ENCODE measurements at regions not wholly inside any gene's neighbourhood (a gene's known extent, or its start where the extent isn't known, plus 50 kb on each side); places are given as distances from the start of the nearest gene placed in this dataset.
"Not testable (repeated sequence)": the region's sequence is repeated elsewhere in the genome, so short reads cannot be mapped to it uniquely, and the experiment has no call there.

DNA sequence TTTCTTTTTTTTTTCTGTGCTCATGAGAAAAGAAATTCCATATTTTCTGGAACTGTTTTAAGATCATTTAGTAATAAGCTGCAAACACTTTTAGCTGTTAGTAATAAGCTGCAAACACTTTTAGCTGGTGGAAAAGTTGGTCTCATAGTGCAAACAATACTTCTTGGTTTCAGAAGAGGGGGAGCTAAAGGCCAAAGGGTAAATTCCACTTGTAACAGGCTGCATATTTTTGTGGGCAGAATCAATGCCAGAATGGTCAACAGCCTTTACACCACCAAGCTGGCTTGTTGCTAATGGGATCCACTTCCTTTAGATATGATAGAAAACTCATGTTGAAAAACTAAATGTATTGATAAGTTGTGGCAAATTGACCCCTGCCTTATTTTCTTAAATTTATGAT is 356.8 kb downstream of the NR4A2 start:
- Histone ChIP-seq H3K36me3 (ENCODE audit: control insufficient read depth in 2 of 2, insufficient read depth in 1 of 2, low read length in 2 of 2) (no peaks in the 10 kb centered on the region), H3K27ac (ENCODE audit: extremely low read depth, low read depth, low read length) (no peak overlapping the region), H3K4me1 (ENCODE audit: control insufficient read depth, insufficient read depth, low read length) (no peaks in the 10 kb centered on the region), H3K4me3 (ENCODE audit: low read depth, low read length) (no peak overlapping the region), H3K9me3 (ENCODE audit: control insufficient read depth, insufficient read depth, low read depth, low read length) (no peaks in the 10 kb centered on the region)
- ChIA-PET CTCF (no interaction called here), POLR2A (no interaction called here)
- TF ChIP-seq ZNF777 (tag by site-specific recombination; IDR thresholded peaks at IDR 0.05; ENCODE audit: borderline replicate concordance), result no peak
- no peak for TF ChIP-seq YY2 (tag by site-specific recombination; IDR thresholded peaks at IDR 0.05)
- TF ChIP-seq GLIS2 (tag by site-specific recombination; IDR thresholded peaks at IDR 0.05), result no peak
- TF ChIP-seq ZFP37 (tag by site-specific recombination; IDR thresholded peaks at IDR 0.05), result no peak

DNA sequence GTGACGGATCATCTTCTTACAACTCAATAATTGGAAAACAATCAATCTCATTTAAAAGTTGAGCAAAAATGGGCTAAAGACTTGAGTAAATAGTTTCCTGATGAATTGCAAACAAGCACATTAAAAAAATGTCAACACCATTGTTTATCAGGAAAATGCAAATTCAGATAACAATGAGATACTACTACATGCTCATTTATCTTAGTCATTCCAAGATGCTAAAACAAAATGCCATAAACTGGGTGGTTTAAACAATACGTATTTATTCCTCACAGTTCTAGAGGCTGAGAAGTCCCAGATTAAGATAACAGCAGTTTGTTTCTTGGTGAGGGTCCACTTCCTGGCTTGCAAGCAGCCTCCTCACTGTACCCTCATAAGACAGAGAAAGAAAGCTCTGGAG is 359.6 kb downstream of the NR4A2 start:
- Histone ChIP-seq H3K4me1 (ENCODE audit: control insufficient read depth, insufficient read depth, low read length) (no peaks in the 10 kb centered on the region), H3K27ac (ENCODE audit: extremely low read depth, low read depth, low read length) (no peak overlapping the region), H3K4me3 (ENCODE audit: low read depth, low read length) (no peak overlapping the region), H3K36me3 (ENCODE audit: control insufficient read depth in 2 of 2, insufficient read depth in 1 of 2, low read length in 2 of 2) (no peaks in the 10 kb centered on the region), H3K9me3 (ENCODE audit: control insufficient read depth, insufficient read depth, low read depth, low read length) (no peaks in the 10 kb centered on the region)
- no peak for TF ChIP-seq ZNF23 (tag by site-specific recombination; IDR thresholded peaks at IDR 0.05; ENCODE audit: borderline replicate concordance)
- no peak for TF ChIP-seq GLI4 (tag by site-specific recombination; IDR thresholded peaks at IDR 0.05)
- no peak for TF ChIP-seq SP3 (tag by site-specific recombination; IDR thresholded peaks at IDR 0.05)
- no peak for TF ChIP-seq ZNF211 (tag by site-specific recombination; IDR thresholded peaks at IDR 0.05; ENCODE audit: low read depth)
- no peak for TF ChIP-seq ZNF423 (tag by site-specific recombination; IDR thresholded peaks at IDR 0.05)
- no peak for TF ChIP-seq ZNF768 (tag by site-specific recombination; IDR thresholded peaks at IDR 0.05)
- TF ChIP-seq ZNF221 (tag by site-specific recombination; IDR thresholded peaks at IDR 0.05; ENCODE audit: borderline replicate concordance), result no peak
- TF ChIP-seq, protein P1, sequence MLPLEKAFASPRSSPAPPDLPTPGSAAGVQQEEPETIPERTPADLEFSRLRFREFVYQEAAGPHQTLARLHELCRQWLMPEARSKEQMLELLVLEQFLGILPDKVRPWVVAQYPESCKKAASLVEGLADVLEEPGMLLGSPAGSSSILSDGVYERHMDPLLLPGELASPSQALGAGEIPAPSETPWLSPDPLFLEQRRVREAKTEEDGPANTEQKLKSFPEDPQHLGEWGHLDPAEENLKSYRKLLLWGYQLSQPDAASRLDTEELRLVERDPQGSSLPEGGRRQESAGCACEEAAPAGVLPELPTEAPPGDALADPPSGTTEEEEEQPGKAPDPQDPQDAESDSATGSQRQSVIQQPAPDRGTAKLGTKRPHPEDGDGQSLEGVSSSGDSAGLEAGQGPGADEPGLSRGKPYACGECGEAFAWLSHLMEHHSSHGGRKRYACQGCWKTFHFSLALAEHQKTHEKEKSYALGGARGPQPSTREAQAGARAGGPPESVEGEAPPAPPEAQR (tag by site-specific recombination; IDR thresholded peaks at IDR 0.05), result no peak
- no peak for TF ChIP-seq KLF16 (tag by site-specific recombination; IDR thresholded peaks at IDR 0.05)
- TF ChIP-seq, protein P2, sequence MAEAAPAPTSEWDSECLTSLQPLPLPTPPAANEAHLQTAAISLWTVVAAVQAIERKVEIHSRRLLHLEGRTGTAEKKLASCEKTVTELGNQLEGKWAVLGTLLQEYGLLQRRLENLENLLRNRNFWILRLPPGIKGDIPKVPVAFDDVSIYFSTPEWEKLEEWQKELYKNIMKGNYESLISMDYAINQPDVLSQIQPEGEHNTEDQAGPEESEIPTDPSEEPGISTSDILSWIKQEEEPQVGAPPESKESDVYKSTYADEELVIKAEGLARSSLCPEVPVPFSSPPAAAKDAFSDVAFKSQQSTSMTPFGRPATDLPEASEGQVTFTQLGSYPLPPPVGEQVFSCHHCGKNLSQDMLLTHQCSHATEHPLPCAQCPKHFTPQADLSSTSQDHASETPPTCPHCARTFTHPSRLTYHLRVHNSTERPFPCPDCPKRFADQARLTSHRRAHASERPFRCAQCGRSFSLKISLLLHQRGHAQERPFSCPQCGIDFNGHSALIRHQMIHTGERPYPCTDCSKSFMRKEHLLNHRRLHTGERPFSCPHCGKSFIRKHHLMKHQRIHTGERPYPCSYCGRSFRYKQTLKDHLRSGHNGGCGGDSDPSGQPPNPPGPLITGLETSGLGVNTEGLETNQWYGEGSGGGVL (tag by site-specific recombination; IDR thresholded peaks at IDR 0.05), result no peak
- TF ChIP-seq, protein P3, sequence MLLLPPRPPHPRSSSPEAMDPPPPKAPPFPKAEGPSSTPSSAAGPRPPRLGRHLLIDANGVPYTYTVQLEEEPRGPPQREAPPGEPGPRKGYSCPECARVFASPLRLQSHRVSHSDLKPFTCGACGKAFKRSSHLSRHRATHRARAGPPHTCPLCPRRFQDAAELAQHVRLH (tag by site-specific recombination; IDR thresholded peaks at IDR 0.05), result no peak
- TF ChIP-seq ZNF114 (tag by site-specific recombination; IDR thresholded peaks at IDR 0.05), result no peak
- TF ChIP-seq ZNF624 (tag by site-specific recombination; IDR thresholded peaks at IDR 0.05), result no peak
- no peak for TF ChIP-seq ZNF2 (tag by site-specific recombination; IDR thresholded peaks at IDR 0.05)
- TF ChIP-seq ZSCAN23 (tag by site-specific recombination; IDR thresholded peaks at IDR 0.05), result no peak
- TF ChIP-seq, protein P4, sequence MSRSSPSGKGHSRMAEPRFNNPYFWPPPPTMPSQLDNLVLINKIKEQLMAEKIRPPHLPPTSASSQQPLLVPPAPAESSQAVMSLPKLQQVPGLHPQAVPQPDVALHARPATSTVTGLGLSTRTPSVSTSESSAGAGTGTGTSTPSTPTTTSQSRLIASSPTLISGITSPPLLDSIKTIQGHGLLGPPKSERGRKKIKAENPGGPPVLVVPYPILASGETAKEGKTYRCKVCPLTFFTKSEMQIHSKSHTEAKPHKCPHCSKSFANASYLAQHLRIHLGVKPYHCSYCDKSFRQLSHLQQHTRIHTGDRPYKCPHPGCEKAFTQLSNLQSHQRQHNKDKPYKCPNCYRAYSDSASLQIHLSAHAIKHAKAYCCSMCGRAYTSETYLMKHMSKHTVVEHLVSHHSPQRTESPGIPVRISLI (tag by site-specific recombination; IDR thresholded peaks at IDR 0.05), result no peak
- no peak for TF ChIP-seq EGR2 (tag by site-specific recombination; IDR thresholded peaks at IDR 0.05; ENCODE audit: low read depth)
- CTCF ChIA-PET, result no interaction called here
- POLR2A ChIA-PET, result no interaction called here

DNA sequence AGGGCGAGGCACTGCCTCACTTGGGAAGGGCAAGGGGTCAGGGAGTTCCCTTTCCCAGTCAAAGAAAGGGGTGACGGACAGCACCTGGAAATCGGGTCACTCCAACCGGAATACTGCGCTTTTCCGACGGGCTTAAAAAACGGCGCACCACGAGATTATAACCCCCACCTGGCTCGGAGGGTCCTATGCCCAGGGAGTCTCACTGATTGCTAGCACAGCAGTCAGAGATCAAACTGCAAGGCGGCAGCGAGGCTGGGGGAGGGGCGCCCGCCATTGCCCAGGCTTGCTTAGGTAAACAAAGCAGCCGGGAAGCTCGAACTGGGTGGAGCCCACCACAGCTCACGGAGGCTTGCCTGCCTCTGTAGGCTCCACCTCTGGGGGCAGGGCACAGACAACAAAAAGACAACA is 366.5 kb downstream of the NR4A2 start:
- H3K4me1 ChIP-seq (ENCODE audit: control insufficient read depth, insufficient read depth, low read length); POLR2A ChIA-PET; H3K27ac ChIP-seq (ENCODE audit: extremely low read depth, low read depth, low read length); CTCF ChIA-PET; H3K36me3 ChIP-seq (ENCODE audit: control insufficient read depth in 2 of 2, insufficient read depth in 1 of 2, low read length in 2 of 2); H3K9me3 ChIP-seq (ENCODE audit: control insufficient read depth, insufficient read depth, low read depth, low read length); H3K4me3 ChIP-seq (ENCODE audit: low read depth, low read length): not testable (repeated sequence)
